ENCODE measurements at regions not wholly inside any gene's neighbourhood (a gene's known extent, or its start where the extent isn't known, plus 50 kb on each side); places are given as distances from the start of the nearest gene placed in this dataset.

- no peak for DNase-seq (ENCODE audit: low read depth)
These were observed 574.2 kb downstream of the NUF2 start for GRCh38 chr1:163896001-163896400.

DNA sequence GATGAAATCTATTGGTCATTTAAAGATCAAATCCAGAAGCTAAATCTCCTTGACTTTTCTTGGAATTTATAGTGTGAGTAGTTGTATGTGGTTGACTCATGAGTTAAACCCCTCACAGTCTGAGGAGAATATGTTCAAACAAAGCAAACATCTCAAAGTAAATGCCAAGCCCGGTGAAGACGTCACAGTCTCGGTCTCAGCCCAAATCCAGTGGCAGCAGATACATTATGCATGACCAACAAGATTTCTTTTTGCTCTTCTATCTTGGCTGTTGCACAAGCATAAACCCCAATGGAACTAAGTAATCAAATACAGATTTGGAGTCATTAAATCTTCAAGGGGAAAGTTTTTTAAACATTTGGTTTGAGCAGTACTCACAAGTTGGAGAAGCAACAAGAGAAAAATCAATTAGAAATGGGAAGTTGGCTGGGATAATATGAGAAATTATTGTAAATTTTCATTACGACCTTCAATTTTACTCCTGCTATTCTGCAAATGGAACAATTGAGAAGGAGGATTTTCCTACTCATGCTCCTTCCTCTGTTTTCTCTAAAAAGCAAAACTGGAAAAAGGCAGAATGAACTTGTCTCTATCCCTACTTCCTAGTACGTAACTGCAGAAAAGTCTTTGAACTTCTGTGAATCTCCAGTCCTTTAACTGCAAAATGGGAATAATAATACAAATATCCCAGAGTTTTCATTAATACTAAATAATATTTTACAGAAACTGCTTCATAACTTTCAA, 575.8 kb downstream of the NUF2 start:
- DNase-seq (ENCODE audit: low read depth), result no peak

- DNase-seq (ENCODE audit: low read depth), result no peak
These were observed 584.5 kb downstream of the NUF2 start for GRCh38 chr1:163906283-163906682.

DNA sequence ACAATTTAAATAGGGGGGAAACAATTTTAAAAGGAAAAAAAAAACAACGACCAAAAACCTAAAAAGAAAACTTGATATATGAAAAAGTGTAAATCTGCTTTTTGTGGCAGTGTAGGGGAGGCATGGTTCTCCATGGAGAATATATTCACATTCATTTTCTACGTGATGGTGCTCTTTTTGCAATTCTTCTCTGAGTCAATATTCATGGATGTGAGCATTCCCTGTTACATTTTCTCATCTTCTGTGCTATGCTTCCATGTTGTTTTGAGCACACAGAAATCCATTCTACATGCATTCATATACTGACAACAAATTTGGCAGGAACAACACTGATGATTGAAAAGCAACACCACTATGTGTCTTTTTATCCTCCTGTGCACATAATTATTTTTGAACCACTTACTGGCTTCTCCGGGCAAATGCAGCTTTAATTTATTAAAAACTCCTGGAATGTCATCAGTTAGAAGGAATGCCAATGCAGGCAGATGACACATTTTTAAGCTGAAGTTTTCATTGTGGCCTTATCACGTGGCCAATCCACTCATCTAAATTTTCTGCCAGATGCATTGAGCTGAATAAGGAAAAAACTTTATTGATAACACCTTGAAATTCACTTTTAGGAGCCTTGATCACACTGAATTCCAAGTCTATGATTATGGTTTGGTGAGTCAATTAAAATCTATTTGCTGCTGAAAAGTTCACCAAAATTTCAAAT, 590.6 kb downstream of the NUF2 start:
- DNase-seq (ENCODE audit: low read depth), result no peak

DNA sequence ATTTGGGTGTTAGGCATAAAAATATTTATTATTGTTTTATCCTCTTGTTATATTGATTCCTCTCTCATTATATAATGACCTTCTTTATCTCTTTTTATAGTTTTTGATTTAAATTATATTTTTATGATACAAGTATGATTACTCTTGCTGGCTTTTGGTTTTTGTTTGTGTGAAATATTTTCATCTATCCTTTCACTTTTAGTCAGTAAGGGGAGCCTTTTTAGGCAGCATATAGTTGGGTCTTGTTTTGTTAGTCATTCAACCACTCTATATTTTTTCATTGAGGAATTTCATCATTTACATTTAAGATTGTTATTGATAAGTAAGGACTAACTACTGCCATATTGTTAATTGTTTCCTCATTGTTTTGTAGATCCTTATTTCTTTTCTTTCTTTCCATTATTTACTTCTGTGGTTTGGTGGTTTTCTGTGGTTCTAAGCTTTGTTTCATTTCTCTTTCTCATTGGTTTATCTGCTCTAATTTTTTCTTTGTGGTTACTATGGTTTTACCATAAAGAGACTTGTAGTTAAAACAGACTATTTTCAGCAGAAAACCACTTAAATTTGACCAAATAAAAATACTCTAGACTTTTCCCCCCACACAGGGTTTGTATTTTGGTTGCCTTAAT, 593.1 kb downstream of the NUF2 start:
- no peak for DNase-seq (ENCODE audit: low read depth)

DNA sequence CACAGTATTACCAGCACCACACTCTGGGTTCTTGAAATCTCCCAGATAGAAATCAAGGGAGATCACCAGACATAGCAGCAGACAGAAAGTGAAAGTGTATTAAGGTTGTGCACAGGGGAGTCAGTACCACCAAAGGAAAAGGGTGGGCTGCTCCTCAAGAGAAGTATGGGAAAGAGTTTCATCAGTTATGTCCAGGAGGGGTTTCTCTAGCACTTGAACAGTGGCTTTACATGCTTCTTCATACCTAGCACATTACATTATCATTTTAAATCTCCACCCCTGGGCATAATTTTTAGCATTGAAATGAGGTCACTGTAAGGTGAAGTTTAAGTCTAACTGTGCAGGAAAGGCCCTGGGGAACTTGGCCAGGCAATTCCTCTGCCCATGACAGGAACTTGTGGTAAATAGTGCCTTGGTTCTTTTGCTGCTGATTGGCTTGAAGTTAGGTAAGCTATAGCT, 601.0 kb downstream of the NUF2 start:
- no peak for DNase-seq (ENCODE audit: low read depth)

DNA sequence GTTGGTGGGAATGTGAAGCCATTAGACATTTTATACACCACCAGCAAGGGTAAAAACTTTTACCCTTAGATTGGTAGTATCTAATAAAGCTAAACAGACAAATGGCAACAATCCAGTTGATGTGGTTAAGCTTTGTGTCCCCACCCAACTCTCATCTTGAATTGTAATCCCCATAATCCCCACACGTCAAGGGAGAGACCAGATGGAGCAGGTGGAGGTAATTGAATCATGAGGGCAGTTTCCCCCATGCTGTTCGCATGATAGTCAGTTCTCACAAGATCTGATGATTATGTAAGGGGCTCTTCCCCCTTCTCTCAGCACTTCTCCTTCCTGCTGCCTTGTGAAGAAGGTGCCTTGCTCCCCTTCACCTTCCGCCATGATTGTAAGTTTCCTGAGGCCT, 602.3 kb downstream of the NUF2 start:
- DNase-seq (ENCODE audit: low read depth), result no peak

DNA sequence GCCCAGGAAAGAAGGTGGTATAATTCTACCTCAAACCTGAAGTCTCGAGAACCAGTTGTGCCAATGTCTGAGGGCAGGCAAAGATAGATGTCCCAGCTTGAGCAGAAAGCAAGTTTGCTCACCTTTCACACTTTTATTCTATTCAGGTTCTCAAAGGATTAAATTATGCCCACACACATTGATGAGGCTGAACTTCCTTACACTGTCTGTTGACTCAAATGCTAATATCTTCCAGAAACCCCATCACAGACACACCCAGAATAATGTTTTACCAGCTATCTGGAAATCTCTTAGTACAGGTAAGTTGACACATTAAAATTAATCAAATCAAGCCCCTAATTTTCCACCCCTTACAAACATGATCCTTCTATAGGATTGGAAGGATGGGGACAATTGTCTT, 605.7 kb downstream of the NUF2 start:
- no peak for DNase-seq (ENCODE audit: low read depth)

DNA sequence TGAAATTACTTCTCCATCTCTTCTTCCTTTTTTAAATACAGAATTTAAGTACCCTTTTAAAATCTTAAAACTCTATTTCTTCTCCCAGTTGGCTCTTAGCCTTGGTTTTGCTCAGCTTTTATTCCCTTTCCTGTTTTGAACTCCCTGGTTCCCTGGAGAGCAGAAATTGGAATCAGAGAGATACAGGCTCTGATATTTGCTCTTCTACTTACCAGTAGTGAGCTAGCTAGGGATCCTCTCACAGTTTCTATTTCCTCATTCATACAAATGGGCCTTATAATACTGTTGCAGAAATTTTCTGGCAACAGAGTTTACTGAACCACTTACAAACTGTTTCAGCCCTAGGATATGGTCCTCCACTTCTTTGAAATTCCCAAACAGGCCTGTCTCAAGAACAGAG, 606.3 kb downstream of the NUF2 start:
- no peak for DNase-seq (ENCODE audit: low read depth)

DNA sequence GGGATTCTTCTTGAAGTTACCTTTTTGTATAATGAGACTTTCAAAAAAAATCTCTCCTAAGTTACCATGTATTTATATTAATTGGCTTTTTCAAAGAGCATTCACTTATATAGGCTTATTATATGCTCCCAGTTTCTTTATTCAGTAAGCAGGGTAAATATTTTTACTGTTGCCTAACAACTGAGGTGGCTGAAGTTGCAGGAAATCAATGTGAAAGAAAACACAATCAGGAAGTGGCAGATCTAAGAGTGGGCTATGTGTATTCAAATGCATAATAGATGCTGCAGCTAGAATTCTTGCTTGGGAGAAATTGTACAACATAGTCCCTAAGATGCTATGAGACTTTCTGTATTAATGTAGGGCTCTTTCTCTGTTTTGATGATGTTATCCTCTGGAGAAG, 606.9 kb downstream of the NUF2 start:
- DNase-seq (ENCODE audit: low read depth), result no peak

DNA sequence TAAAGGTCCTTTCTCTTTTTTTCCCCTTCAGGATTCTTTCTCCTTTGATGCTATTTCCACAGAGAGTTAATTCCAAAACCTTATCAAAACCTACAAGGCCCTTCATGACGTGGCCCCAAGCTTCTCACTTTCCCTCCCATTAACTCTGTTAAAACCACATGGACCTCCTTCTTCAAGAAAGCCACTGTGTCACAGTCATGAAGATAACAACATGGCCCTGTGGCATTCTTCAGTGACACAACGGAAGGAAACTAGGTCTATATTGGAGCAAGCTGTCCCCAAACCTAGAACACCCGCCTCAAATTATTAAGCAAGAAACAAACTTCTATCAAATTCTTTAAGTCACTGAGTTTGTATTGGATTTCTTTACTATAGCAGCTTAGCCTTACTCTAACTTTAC, 611.1 kb downstream of the NUF2 start:
- DNase-seq (ENCODE audit: low read depth), result no peak

DNA sequence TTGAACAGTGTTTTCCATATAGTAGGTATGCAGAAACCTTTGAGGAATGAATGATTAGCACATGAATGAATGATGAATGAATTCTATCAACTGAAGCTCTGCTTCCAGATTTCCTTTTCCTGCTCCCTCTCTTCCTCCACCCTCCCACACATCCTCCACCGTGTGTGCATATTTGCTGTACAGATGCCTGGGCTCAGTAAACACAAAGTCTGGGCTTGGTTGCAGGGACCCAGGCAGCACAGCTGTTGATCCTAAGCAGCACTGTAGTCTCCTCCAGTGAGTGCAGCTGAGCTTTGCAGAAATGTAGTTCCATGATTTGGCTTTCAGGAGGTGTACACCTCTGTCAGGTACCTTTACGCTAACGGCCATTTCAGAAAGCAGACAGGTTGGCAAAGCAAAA, 611.7 kb downstream of the NUF2 start:
- DNase-seq (ENCODE audit: low read depth), result no peak

DNA sequence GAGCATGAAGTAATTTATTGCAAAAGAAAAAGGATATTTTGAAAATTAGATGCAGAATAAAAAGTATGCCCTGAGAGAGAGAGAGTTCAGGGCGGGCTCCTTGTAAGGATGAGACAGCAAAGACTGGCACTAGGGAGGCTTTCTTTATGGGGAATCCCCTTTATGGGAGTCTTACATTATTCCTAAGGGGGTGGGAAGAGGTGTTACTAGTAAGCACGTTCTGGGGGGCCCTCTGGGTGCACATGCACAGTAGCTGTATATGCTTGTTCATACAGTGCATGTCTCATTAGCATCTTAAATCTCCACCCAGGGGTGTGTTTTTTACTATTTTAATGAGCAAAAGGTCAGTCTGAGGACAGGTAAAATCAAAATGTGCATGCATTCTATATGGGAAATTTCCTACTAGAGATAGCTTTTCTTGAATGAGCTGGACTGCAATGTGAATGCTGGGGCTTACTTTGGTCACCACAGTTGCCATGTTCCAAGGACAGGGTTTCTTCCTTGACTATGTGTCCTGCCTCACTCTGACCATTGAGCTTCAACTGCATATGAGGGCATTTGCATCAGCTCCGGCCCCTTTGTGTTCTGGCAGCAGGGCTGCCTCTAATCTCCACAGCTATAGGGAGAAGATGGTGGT, 614.1 kb downstream of the NUF2 start:
- no peak for DNase-seq (ENCODE audit: low read depth)

DNA sequence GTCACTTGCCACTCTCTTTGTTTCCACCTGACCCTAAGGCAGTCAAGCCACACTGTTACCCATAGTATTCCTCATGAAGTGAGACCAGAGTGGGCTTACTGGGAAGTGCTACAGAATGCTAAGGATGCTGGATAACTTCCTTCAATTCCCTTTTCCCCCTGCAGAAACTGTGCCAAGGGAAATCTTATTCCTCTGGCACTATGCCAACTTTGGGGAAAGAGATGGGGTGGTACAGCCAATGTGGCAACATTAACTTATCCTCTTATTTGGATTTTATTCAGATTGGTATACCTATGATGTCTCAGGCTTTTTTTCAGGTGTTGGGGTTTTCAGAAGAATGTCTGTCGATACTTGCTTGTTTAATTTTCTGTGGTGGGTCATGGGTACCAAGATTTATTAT, 599.4 kb upstream of the PBX1 start:
- no peak for DNase-seq (ENCODE audit: low read depth)

DNA sequence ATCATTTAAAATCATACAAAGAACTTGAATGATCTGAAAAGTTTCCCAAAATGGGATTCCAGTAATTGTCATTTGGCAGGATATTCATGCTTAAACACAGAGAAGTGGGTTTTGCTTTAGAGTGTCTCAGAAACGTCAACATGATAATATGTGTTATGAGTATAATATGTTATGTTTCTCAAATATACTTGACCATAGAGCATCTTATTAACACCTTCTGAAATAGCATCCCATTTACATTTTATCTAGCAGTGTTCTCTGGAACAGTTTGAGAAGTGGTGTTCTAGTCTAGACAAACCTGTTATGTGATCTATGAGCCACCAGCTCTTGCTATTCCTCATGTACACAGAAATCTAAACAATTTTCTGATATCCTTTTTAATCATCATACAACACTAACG, 588.8 kb upstream of the PBX1 start:
- no peak for DNase-seq (ENCODE audit: low read depth)

- DNase-seq (ENCODE audit: low read depth), result no peak
These were observed 588.3 kb upstream of the PBX1 start for GRCh38 chr1:163970699-163971098.

DNA sequence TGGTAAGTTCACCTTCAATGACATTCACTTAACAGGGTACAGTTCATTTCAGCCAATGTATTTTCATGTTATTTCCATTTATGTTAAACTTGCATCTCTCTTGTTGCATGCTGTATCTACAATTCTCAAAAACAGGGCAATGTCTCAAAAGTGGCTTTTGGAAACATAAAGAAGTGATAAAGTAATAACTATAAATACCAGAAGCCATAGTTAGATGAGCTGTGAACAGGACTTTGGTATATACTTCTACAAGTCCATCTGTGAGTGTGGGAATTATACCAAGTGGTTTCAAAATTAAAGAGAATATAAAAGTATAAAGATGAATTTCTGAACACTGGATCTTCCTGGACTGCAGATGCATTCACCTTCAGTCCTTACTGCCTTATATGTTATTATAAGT, 585.4 kb upstream of the PBX1 start:
- DNase-seq (ENCODE audit: low read depth), result no peak

GRCh38 chr1:163974120-163974519, 584.9 kb upstream of the PBX1 start:
- no peak for DNase-seq (ENCODE audit: low read depth)

DNA sequence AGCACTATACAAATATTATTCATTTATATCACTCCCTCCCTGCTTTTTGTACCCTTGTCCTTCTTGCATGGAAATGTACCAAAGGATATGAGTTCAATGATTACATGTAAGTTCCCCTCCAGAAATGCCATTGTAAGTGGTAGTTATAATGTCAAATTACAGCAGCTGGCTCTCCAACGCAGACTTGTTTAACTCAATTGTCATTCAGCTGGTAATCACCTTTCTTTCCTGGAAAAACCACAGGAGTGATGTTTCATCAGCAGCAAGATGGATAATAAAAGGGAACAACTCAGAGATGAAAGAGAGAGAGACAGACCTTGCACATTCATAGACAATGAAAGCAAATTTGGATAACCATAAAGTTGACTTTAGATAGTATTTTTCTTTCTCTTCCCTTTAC, 578.6 kb upstream of the PBX1 start:
- DNase-seq (ENCODE audit: low read depth), result no peak

DNA sequence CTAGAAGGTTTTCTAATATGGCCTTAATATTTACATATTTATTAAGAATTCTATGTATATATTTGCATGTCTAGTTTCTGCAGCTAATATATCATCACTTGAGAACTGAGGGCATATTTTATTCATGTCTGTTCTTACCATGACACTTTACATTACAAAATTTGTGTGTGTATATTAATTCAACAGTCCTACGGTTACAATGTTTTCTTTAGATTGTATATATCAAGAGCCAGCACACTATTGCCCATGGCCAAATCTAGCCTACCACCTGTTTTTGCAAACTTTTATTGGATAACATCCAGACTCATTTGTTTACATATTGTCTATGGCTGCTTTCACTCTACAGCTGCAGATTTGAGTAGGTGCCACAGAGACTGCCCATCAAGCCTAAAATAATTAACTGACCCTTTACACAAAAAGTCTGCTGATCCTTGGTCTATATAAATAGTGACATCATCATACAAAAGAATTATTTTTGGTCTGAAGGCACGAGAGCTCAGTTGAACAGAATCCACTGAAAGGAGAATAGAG, 577.4 kb upstream of the PBX1 start:
- no peak for DNase-seq (ENCODE audit: low read depth)

GRCh38 chr1:163983097-163983496, 575.9 kb upstream of the PBX1 start:
- no peak for DNase-seq (ENCODE audit: low read depth)

DNA sequence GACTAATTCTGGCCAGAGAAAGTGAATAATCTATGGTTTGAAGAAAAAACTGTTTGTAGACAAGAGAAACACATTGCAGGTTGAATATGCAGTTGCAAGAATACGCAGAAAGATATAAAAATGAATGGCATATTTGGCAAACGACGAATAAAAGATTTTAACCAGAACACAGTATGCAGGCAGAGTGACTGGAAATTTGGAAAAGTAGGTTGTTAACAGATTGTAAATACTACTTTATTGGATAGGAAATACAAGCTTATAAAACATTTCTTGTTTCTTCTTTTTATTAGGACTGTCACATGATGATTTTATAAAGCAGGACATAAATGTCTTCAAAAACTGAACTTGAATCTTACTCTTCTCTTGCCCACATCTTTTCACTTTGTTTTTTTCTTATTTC, 573.3 kb upstream of the PBX1 start:
- no peak for DNase-seq (ENCODE audit: low read depth)

- DNase-seq (ENCODE audit: low read depth), result no peak
These were observed 559.9 kb upstream of the PBX1 start for GRCh38 chr1:163999131-163999530.
